ENCODE measurements at regions not wholly inside any gene's neighbourhood (a gene's known extent, or its start where the extent isn't known, plus 50 kb on each side); places are given as distances from the start of the nearest gene placed in this dataset.

GRCh38 chr4:81838586-81838985, 366.9 kb upstream of the RASGEF1B start:
- TF ChIP-seq TAF1 (IDR thresholded peaks at IDR 0.05; ENCODE audit: low read depth) (no peak), CTCF (IDR thresholded peaks at IDR 0.05; ENCODE audit: poor library complexity, severe bottlenecking) (no peak), EP300 (conservative IDR thresholded peaks at IDR 0.05; ENCODE audit: poor library complexity, severe bottlenecking) (no peak), POLR2AphosphoS5 (IDR thresholded peaks at IDR 0.05) (no peak), SMC3 (conservative IDR thresholded peaks at IDR 0.05; ENCODE audit: poor library complexity) (no peak), EZH2 (IDR thresholded peaks at IDR 0.05; ENCODE audit: borderline replicate concordance, insufficient read depth, low read length, poor library complexity, severe bottlenecking) (no peak), REST (IDR thresholded peaks at IDR 0.05; ENCODE audit: borderline replicate concordance) (no peak)
